H1 (cell line): ENCODE measurements at regions not wholly inside any gene's neighbourhood (a gene's known extent, or its start where the extent isn't known, plus 50 kb on each side); places are given as distances from the start of the nearest gene placed in this dataset.

Experiments used
- CTCF ChIA-PET: fragments of 300-600 bp; sonication (Branson Sonifier 250); formaldehyde crosslinking; loops from one replicate; lab custom pipeline; 2021; ENCODE audit not compliant: partially characterized antibody; lab: Charles Lee
- POLR2A ChIA-PET: fragments of 300-600 bp; sonication (Branson Sonifier 250); formaldehyde crosslinking; loops from one replicate; lab custom pipeline; 2021; ENCODE audit warnings: inconsistent platforms; ENCODE audit not compliant: partially characterized antibody; lab: Charles Lee
- DNase-seq, 2 experiments: peaks; one replicate each; pipeline versions ENCODE4 v3.0.0 to v3.0.0-alpha.2; 2010 to 2022; ENCODE audit warnings: low spot score in 2 of 2, low read depth in 1 of 2, mixed read lengths in 1 of 2
- FAIRE-seq: peaks from 2 replicates; lab custom pipeline; 2011; peaks lifted over from hg19 to GRCh38; lab: Jason Lieb, UNC
- H2AFZ ChIP-seq: 2 replicates; pipeline ENCODE4 v1.8.1; 2012; ENCODE audit warnings: low read length, inconsistent platforms
- H2AK5ac ChIP-seq: 2 replicates; pipeline ENCODE4 v1.6.1; 2013; ENCODE audit warnings: low read depth, low read length
- H2BK120ac ChIP-seq: replicated peaks from 2 replicates; pipeline ENCODE3; 2013; ENCODE audit warnings: low read depth, low read length, inconsistent platforms
- H2BK12ac ChIP-seq: 2 replicates; pipeline ENCODE4 v1.6.1; 2013; ENCODE audit warnings: low read depth, low read length
- H2BK15ac ChIP-seq: 2 replicates; pipeline ENCODE4 v1.6.1; 2013; ENCODE audit warnings: low read length
- H2BK20ac ChIP-seq: 2 replicates; pipeline ENCODE4 v1.6.1; 2013; ENCODE audit warnings: low read length
- H2BK5ac ChIP-seq: 2 replicates; pipeline ENCODE4 v1.6.1; 2013; ENCODE audit warnings: low read depth, low read length
- H3K14ac ChIP-seq: 2 replicates; pipeline ENCODE4 v1.6.1; 2013; ENCODE audit warnings: inconsistent platforms; ENCODE audit not compliant: insufficient read length
- H3K18ac ChIP-seq: 2 replicates; pipeline ENCODE4 v1.6.1; 2013; ENCODE audit warnings: low read length; ENCODE audit errors: extremely low read depth
- H3K23ac ChIP-seq: 2 replicates; pipeline ENCODE4 v1.6.1; 2013; ENCODE audit warnings: inconsistent platforms; ENCODE audit not compliant: insufficient read length
- H3K23me2 ChIP-seq: 2 replicates; pipeline ENCODE4 v1.6.1; 2013; ENCODE audit warnings: low read depth, low read length
- H3K27ac ChIP-seq: 2 replicates; pipeline ENCODE4 v1.6.1; 2011; ENCODE audit warnings: low read depth, low read length, inconsistent platforms
- H3K27me3 ChIP-seq, 4 experiments: replicated peaks in 1 of 4; 1 replicate in 1 of 4; 2 replicates in 3 of 4; pipeline versions ENCODE4 v1.6.1 to v1.8.1; 2011 to 2013; ENCODE audit warnings: low read length in 3 of 4, mild to moderate bottlenecking in 3 of 4, inconsistent platforms in 2 of 4, mixed read lengths in 2 of 4, moderate library complexity in 1 of 4; ENCODE audit not compliant: control insufficient read depth in 3 of 4, insufficient read depth in 3 of 4; ENCODE audit errors: extremely low read depth in 1 of 4
- H3K36me3 ChIP-seq, 4 experiments: 2 replicates each; pipeline versions ENCODE4 v1.6.1 to v1.8.1; 2011 to 2013; ENCODE audit warnings: mild to moderate bottlenecking in 4 of 4, low read length in 3 of 4, moderate library complexity in 2 of 4, control low read depth in 1 of 4, inconsistent platforms in 1 of 4; ENCODE audit not compliant: insufficient read depth in 4 of 4, control insufficient read depth in 2 of 4
- H3K4ac ChIP-seq: replicated peaks from 2 replicates; pipeline ENCODE3; 2013; ENCODE audit warnings: low read length, low read depth, mixed read lengths, inconsistent platforms; ENCODE audit not compliant: insufficient read length
- H3K4me1 ChIP-seq, 4 experiments: replicated peaks in 1 of 4; 1 replicate in 1 of 4; 2 replicates in 3 of 4; pipeline versions ENCODE4 v1.6.1 to v1.8.1; 2011 to 2013; ENCODE audit warnings: low read length in 3 of 4, inconsistent platforms in 2 of 4, mixed read lengths in 1 of 4; ENCODE audit not compliant: insufficient read depth in 4 of 4, control insufficient read depth in 3 of 4
- H3K4me2 ChIP-seq, 2 experiments: 2 replicates each; pipeline versions ENCODE4 v1.6.1 to v1.8.1; 2011 to 2013; ENCODE audit warnings: low read depth in 2 of 2, low read length in 2 of 2, control low read depth in 1 of 2, inconsistent platforms in 1 of 2, mild to moderate bottlenecking in 1 of 2; ENCODE audit not compliant: insufficient read depth in 1 of 2
- H3K4me3 ChIP-seq, 4 experiments: fragments of 200-600, 300-600 bp in 1 of 4; sonication (generic), shearing (Covaris generic), sonication (Bioruptor Twin) in 1 of 4; 2 replicates each; pipeline versions ENCODE4 v1.5.1 to v1.8.1; 2011 to 2016; ENCODE audit warnings: low read length in 4 of 4, low read depth in 3 of 4, control low read depth in 2 of 4, inconsistent platforms in 2 of 4, mild to moderate bottlenecking in 2 of 4, mixed read lengths in 1 of 4, moderate library complexity in 1 of 4; ENCODE audit not compliant: insufficient read depth in 2 of 4; ENCODE audit errors: extremely low read depth in 1 of 4
- H3K56ac ChIP-seq: replicated peaks from 2 replicates; pipeline ENCODE3; 2013; ENCODE audit warnings: low read depth, mild to moderate bottlenecking, mixed read lengths, low read length, inconsistent platforms; ENCODE audit not compliant: insufficient read length
- H3K79me1 ChIP-seq: 2 replicates; pipeline ENCODE4 v1.6.1; 2013; ENCODE audit warnings: low read depth, low read length, control low read depth
- H3K79me2 ChIP-seq, 2 experiments: 2 replicates each; pipeline versions ENCODE4 v1.6.1 to v1.8.1; 2012 to 2013; ENCODE audit warnings: low read length in 2 of 2, mild to moderate bottlenecking in 2 of 2, inconsistent platforms in 1 of 2; ENCODE audit not compliant: insufficient read depth in 2 of 2, control insufficient read depth in 1 of 2
- H3K9ac ChIP-seq, 4 experiments: replicated peaks in 1 of 4; 1 replicate in 1 of 4; 2 replicates in 3 of 4; pipeline versions ENCODE4 v1.6.1 to v1.8.1; 2011 to 2013; ENCODE audit warnings: low read depth in 3 of 4, low read length in 3 of 4, control low read depth in 2 of 4, mild to moderate bottlenecking in 2 of 4, moderate library complexity in 2 of 4, inconsistent platforms in 1 of 4; ENCODE audit errors: extremely low read depth in 1 of 4
- H3K9me3 ChIP-seq, 2 experiments: 2 replicates each; pipeline versions ENCODE4 v1.6.1 to v1.8.1; 2012 to 2013; ENCODE audit warnings: mild to moderate bottlenecking in 2 of 2, moderate library complexity in 2 of 2, control low read depth in 1 of 2, inconsistent platforms in 1 of 2, low read depth in 1 of 2, low read length in 1 of 2, mixed read lengths in 1 of 2; ENCODE audit not compliant: insufficient read depth in 2 of 2
- H4K20me1 ChIP-seq, 2 experiments: replicated peaks in 1 of 2; 2 replicates each; pipeline versions ENCODE3 to v1.8.1; 2011 to 2013; ENCODE audit warnings: inconsistent platforms in 2 of 2, low read length in 2 of 2, mild to moderate bottlenecking in 1 of 2; ENCODE audit not compliant: insufficient read depth in 2 of 2, control insufficient read depth in 1 of 2
- H4K5ac ChIP-seq: 2 replicates; pipeline ENCODE4 v1.6.1; 2013; ENCODE audit warnings: low read length, low read depth, mixed read lengths, inconsistent platforms; ENCODE audit not compliant: insufficient read length
- H4K8ac ChIP-seq: 2 replicates; pipeline ENCODE4 v1.8.0; 2013; ENCODE audit warnings: mild to moderate bottlenecking, moderate library complexity, low read length, inconsistent platforms; ENCODE audit not compliant: insufficient read depth; ENCODE audit errors: extremely low read depth
- H4K91ac ChIP-seq: replicated peaks from 2 replicates; pipeline ENCODE3; 2013; ENCODE audit warnings: low read length, mixed read lengths, inconsistent platforms; ENCODE audit not compliant: insufficient read length
- BCL11A ChIP-seq, 2 experiments: IDR thresholded peaks; one replicate each; pipeline ENCODE4 v1.6.1; 2011; ENCODE audit warnings: low read depth in 2 of 2, low read length in 2 of 2, mild to moderate bottlenecking in 2 of 2
- RAD21 ChIP-seq, 2 experiments: IDR thresholded peaks in 1 of 2; conservative IDR thresholded peaks in 1 of 2; 2 replicates each; pipeline ENCODE4 v1.6.1; 2011; ENCODE audit warnings: low read depth in 2 of 2, low read length in 2 of 2, improper control_type of control experiment in 1 of 2, inconsistent platforms in 1 of 2, mild to moderate bottlenecking in 1 of 2, moderate library complexity in 1 of 2
- SP2 ChIP-seq: IDR thresholded peaks from 2 replicates; pipeline ENCODE4 v1.6.1; 2012; ENCODE audit warnings: mild to moderate bottlenecking, low read length, inconsistent platforms
- SUZ12 ChIP-seq: fragments of 200-600 bp; sonication (generic); IDR thresholded peaks from 2 replicates; pipeline ENCODE4 v1.6.1; 2012; ENCODE audit warnings: mild to moderate bottlenecking, inconsistent platforms, low read length, moderate library complexity, mixed read lengths
- WGBS, 2 experiments: shearing (Covaris generic) in 1 of 2; methylation state at CpG; one replicate each; pipeline versions ENCODE4 v1.1.6 to v1.1.7; 2013 to 2015; ENCODE audit warnings: low lambda C conversion rate in 2 of 2, mixed read lengths in 2 of 2, inconsistent platforms in 1 of 2, low coverage in 1 of 2, missing lambda C conversion rate in 1 of 2; ENCODE audit not compliant: insufficient replicate concordance in 2 of 2, insufficient coverage in 1 of 2, insufficient read length in 1 of 2; ENCODE audit errors: extremely low coverage in 1 of 2, missing lambda C conversion rate in 1 of 2; 5-methylcytosine and 5-hydroxymethylcytosine counted together
- TF ChIP-seq, protein P1 (sequence below), 3 experiments: IDR thresholded peaks; 1 replicate in 2 of 3; 2 replicates in 1 of 3; pipeline versions ENCODE4 v1.5.1 to v1.6.1; 2011; ENCODE audit warnings: low read length in 3 of 3, mild to moderate bottlenecking in 3 of 3, inconsistent platforms in 2 of 3, low read depth in 1 of 3, moderate library complexity in 1 of 3; ENCODE audit not compliant: insufficient read depth in 1 of 3; ENCODE audit errors: control extremely low read depth in 1 of 3
- TF ChIP-seq, protein P2 (sequence below): IDR thresholded peaks from 2 replicates; pipeline ENCODE4 v1.6.1; 2012; ENCODE audit warnings: low read length, inconsistent platforms
- TF ChIP-seq, protein P3 (sequence below): IDR thresholded peaks from 2 replicates; pipeline ENCODE4 v1.6.1; 2011; ENCODE audit warnings: low read depth, mild to moderate bottlenecking, low read length; ENCODE audit not compliant: insufficient read depth

DNA sequence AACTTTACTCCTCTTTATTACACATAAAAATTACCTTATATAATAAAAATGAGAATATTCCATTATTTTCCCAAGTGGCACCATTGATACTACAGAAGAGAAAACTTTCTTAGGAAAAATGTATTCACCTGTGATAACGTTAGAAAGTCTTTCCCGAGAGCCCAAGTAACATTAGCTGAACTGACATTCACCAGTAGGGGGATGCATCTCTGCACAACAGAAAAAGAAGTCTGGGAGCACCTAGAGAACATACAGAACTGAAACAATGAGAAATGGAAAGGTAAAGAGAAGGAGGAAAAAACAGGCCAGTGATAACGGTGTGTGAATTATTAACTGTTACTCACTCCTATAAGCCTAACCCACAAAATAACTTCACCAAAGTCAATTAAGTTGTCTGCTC lies 423.3 kb downstream of the CENPC start:
- H3K9me3 ChIP-seq: no peaks in the 10 kb centered on the region
- H4K20me1 ChIP-seq: no peaks in the 10 kb centered on the region
- H4K91ac ChIP-seq: no peak overlapping the region
- no peaks in the 10 kb centered on the region for H3K36me3 ChIP-seq
- no peak overlapping the region for H4K8ac ChIP-seq
- no peak overlapping the region for H3K4me2 ChIP-seq
- H2AFZ ChIP-seq: 0 out of 2 replicates have a peak overlapping the region, but pooled peaks have one; percentile 93
- H4K5ac ChIP-seq: no peak overlapping the region
- no peak overlapping the region for H3K27ac ChIP-seq
- H2AK5ac ChIP-seq: no peak overlapping the region
- no peak overlapping the region for H3K56ac ChIP-seq
- no peak overlapping the region for H2BK5ac ChIP-seq
- no peak overlapping the region for H3K4ac ChIP-seq
- H3K4me3 ChIP-seq: no peak overlapping the region
- 69% methylated on average over 3 of the region's 3 CpGs; no CpG with 5 or more reads in 1 of the 2 experiments for WGBS, 2 experiments
- no peaks in the 10 kb centered on the region for H3K4me1 ChIP-seq
- FAIRE-seq (peak; percentile 78), DNase-seq (no peak)
- H3K14ac ChIP-seq: no peak overlapping the region
- no peak overlapping the region for H3K18ac ChIP-seq
- H2BK15ac ChIP-seq: no peak overlapping the region
- H2BK20ac ChIP-seq: no peak overlapping the region
- no peaks in the 10 kb centered on the region for H3K23me2 ChIP-seq
- H2BK12ac ChIP-seq: no peak overlapping the region
- H3K79me2 ChIP-seq: no peaks in the 10 kb centered on the region
- TF ChIP-seq SUZ12 (no peak), BCL11A (IDR thresholded peaks at IDR 0.05; ENCODE audit: low read depth in 2 of 2, low read length in 2 of 2) (no peak), RAD21 (IDR thresholded peaks at IDR 0.05 in 1 of 2, conservative IDR thresholded peaks at IDR 0.05 in 1 of 2; ENCODE audit: low read depth in 2 of 2, low read length in 2 of 2) (peak; percentile 67 to 73), SP2 (no peak)
- TF ChIP-seq, protein P1, sequence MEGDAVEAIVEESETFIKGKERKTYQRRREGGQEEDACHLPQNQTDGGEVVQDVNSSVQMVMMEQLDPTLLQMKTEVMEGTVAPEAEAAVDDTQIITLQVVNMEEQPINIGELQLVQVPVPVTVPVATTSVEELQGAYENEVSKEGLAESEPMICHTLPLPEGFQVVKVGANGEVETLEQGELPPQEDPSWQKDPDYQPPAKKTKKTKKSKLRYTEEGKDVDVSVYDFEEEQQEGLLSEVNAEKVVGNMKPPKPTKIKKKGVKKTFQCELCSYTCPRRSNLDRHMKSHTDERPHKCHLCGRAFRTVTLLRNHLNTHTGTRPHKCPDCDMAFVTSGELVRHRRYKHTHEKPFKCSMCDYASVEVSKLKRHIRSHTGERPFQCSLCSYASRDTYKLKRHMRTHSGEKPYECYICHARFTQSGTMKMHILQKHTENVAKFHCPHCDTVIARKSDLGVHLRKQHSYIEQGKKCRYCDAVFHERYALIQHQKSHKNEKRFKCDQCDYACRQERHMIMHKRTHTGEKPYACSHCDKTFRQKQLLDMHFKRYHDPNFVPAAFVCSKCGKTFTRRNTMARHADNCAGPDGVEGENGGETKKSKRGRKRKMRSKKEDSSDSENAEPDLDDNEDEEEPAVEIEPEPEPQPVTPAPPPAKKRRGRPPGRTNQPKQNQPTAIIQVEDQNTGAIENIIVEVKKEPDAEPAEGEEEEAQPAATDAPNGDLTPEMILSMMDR (IDR thresholded peaks at IDR 0.05; ENCODE audit: control extremely low read depth in 1 of 3, insufficient read depth in 1 of 3, low read depth in 1 of 3, low read length in 3 of 3): peak in 2 of 3 experiments; percentile 57 to 68; a peak in 3 of 4 replicates
- TF ChIP-seq, protein P2, sequence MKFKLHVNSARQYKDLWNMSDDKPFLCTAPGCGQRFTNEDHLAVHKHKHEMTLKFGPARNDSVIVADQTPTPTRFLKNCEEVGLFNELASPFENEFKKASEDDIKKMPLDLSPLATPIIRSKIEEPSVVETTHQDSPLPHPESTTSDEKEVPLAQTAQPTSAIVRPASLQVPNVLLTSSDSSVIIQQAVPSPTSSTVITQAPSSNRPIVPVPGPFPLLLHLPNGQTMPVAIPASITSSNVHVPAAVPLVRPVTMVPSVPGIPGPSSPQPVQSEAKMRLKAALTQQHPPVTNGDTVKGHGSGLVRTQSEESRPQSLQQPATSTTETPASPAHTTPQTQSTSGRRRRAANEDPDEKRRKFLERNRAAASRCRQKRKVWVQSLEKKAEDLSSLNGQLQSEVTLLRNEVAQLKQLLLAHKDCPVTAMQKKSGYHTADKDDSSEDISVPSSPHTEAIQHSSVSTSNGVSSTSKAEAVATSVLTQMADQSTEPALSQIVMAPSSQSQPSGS: no peak
- TF ChIP-seq, protein P3, sequence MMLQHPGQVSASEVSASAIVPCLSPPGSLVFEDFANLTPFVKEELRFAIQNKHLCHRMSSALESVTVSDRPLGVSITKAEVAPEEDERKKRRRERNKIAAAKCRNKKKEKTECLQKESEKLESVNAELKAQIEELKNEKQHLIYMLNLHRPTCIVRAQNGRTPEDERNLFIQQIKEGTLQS: no peak
- no peak overlapping the region for H3K23ac ChIP-seq
- H2BK120ac ChIP-seq: no peak overlapping the region
- ChIA-PET POLR2A (no interaction called here), CTCF (interaction anchor here (1.2 to 1.9 kb wide), 3 partner anchors 40 to 168 kb away, joined by 3 to 6 read pairs (median 4); no protein-coding TSS in a partner anchor)
- no peaks in the 10 kb centered on the region for H3K79me1 ChIP-seq
- H3K9ac ChIP-seq: no peak overlapping the region
- H3K27me3 ChIP-seq: no peaks in the 10 kb centered on the region
